SKM-1 (cell line): ENCODE measurements at regions not wholly inside any gene's neighbourhood (a gene's known extent, or its start where the extent isn't known, plus 50 kb on each side); places are given as distances from the start of the nearest gene placed in this dataset.

Experiments used
- DNase-seq: peaks from one replicate; lab custom pipeline; 2025; ENCODE audit not compliant: unreplicated experiment; lab: John Stamatoyannopoulos, UW

GRCh38 chr3:180335050-180335449, 266.9 kb upstream of the TTC14 start:
- DNase-seq, result no peak

- no peak for DNase-seq
These were observed 261.6 kb upstream of the TTC14 start for GRCh38 chr3:180340395-180340794.

GRCh38 chr3:180341516-180341915, 260.4 kb upstream of the TTC14 start:
- DNase-seq, result peak; percentile 3

- no peak for DNase-seq
These were observed 250.4 kb upstream of the TTC14 start for GRCh38 chr3:180351601-180352000.

GRCh38 chr3:180352261-180352660, 249.7 kb upstream of the TTC14 start:
- no peak for DNase-seq

GRCh38 chr3:180354214-180354613, 247.7 kb upstream of the TTC14 start:
- no peak for DNase-seq

GRCh38 chr3:180358179-180358578, 243.8 kb upstream of the TTC14 start:
- DNase-seq, result no peak

- DNase-seq, result no peak
These were observed 242.7 kb upstream of the TTC14 start for GRCh38 chr3:180359061-180359952.

- DNase-seq, result no peak
These were observed 242.0 kb upstream of the TTC14 start for GRCh38 chr3:180359953-180360279.

GRCh38 chr3:180362081-180362480, 239.9 kb upstream of the TTC14 start:
- no peak for DNase-seq

- no peak for DNase-seq
These were observed 226.1 kb upstream of the TTC14 start for GRCh38 chr3:180375831-180376230.

GRCh38 chr3:180378496-180378895, 223.5 kb upstream of the TTC14 start:
- DNase-seq, result no peak

- DNase-seq, result no peak
These were observed 219.3 kb upstream of the TTC14 start for GRCh38 chr3:180382638-180383180.

GRCh38 chr3:180383332-180384020, 218.5 kb upstream of the TTC14 start:
- DNase-seq, result peak; percentile 16

- DNase-seq, result no peak
These were observed 211.7 kb upstream of the TTC14 start for GRCh38 chr3:180390313-180390712.

GRCh38 chr3:180391001-180391400, 211.0 kb upstream of the TTC14 start:
- no peak for DNase-seq

GRCh38 chr3:180401226-180401625, 200.7 kb upstream of the TTC14 start:
- no peak for DNase-seq

GRCh38 chr3:180402471-180403073, 199.4 kb upstream of the TTC14 start:
- DNase-seq, result no peak

GRCh38 chr3:180403156-180403555, 198.8 kb upstream of the TTC14 start:
- DNase-seq, result no peak

- DNase-seq, result no peak
These were observed 193.3 kb upstream of the TTC14 start for GRCh38 chr3:180408654-180409053.

GRCh38 chr3:180409170-180409569, 192.8 kb upstream of the TTC14 start:
- no peak for DNase-seq

GRCh38 chr3:180409883-180410282, 192.1 kb upstream of the TTC14 start:
- no peak for DNase-seq
